ENCODE measurements at regions not wholly inside any gene's neighbourhood (a gene's known extent, or its start where the extent isn't known, plus 50 kb on each side); places are given as distances from the start of the nearest gene placed in this dataset.

DNA sequence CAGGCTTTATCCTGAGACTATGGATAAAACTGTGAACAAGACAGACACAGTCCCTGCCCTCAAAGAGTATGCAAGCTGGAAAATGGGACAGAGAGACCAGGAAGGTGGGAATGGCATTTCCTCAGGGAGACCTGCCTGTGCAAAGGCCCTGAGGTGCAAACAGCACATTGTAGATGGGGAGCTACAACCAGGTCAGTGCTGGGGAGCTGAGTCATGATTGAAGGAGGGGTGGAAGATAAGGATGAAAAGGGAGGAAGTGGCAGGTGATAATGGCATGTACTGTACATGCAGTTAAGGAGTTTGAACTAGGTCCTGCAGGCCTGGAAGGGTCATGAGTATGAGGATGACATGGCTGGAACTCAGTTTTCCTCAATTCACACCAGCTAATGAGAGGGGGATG is 75.5 kb upstream of the BOD1 start (continued):
- TF ChIP-seq RNF2 (IDR thresholded peaks at IDR 0.05) (no peak), ZC3H11A (IDR thresholded peaks at IDR 0.05; ENCODE audit: low read depth, low read length) (no peak), SP1 (CRISPR knock-in tag; IDR thresholded peaks at IDR 0.05) (no peak), NR3C1 (CRISPR knock-in tag; IDR thresholded peaks at IDR 0.05) (no peak), MTF1 (CRISPR knock-in tag; IDR thresholded peaks at IDR 0.05; ENCODE audit: borderline replicate concordance) (no peak), GATAD2A (IDR thresholded peaks at IDR 0.05) (peak; percentile 38; the same call in 1 of the 2 replicates), STAT5A (IDR thresholded peaks at IDR 0.05; ENCODE audit: borderline replicate concordance, low read length) (no peak), POLR2AphosphoS5 (IDR thresholded peaks at IDR 0.05; ENCODE audit: control insufficient read depth, insufficient read depth, low read depth, low read length) (no peak), TARDBP (IDR thresholded peaks at IDR 0.05) (no peak)
- TF ChIP-seq, protein P1, sequence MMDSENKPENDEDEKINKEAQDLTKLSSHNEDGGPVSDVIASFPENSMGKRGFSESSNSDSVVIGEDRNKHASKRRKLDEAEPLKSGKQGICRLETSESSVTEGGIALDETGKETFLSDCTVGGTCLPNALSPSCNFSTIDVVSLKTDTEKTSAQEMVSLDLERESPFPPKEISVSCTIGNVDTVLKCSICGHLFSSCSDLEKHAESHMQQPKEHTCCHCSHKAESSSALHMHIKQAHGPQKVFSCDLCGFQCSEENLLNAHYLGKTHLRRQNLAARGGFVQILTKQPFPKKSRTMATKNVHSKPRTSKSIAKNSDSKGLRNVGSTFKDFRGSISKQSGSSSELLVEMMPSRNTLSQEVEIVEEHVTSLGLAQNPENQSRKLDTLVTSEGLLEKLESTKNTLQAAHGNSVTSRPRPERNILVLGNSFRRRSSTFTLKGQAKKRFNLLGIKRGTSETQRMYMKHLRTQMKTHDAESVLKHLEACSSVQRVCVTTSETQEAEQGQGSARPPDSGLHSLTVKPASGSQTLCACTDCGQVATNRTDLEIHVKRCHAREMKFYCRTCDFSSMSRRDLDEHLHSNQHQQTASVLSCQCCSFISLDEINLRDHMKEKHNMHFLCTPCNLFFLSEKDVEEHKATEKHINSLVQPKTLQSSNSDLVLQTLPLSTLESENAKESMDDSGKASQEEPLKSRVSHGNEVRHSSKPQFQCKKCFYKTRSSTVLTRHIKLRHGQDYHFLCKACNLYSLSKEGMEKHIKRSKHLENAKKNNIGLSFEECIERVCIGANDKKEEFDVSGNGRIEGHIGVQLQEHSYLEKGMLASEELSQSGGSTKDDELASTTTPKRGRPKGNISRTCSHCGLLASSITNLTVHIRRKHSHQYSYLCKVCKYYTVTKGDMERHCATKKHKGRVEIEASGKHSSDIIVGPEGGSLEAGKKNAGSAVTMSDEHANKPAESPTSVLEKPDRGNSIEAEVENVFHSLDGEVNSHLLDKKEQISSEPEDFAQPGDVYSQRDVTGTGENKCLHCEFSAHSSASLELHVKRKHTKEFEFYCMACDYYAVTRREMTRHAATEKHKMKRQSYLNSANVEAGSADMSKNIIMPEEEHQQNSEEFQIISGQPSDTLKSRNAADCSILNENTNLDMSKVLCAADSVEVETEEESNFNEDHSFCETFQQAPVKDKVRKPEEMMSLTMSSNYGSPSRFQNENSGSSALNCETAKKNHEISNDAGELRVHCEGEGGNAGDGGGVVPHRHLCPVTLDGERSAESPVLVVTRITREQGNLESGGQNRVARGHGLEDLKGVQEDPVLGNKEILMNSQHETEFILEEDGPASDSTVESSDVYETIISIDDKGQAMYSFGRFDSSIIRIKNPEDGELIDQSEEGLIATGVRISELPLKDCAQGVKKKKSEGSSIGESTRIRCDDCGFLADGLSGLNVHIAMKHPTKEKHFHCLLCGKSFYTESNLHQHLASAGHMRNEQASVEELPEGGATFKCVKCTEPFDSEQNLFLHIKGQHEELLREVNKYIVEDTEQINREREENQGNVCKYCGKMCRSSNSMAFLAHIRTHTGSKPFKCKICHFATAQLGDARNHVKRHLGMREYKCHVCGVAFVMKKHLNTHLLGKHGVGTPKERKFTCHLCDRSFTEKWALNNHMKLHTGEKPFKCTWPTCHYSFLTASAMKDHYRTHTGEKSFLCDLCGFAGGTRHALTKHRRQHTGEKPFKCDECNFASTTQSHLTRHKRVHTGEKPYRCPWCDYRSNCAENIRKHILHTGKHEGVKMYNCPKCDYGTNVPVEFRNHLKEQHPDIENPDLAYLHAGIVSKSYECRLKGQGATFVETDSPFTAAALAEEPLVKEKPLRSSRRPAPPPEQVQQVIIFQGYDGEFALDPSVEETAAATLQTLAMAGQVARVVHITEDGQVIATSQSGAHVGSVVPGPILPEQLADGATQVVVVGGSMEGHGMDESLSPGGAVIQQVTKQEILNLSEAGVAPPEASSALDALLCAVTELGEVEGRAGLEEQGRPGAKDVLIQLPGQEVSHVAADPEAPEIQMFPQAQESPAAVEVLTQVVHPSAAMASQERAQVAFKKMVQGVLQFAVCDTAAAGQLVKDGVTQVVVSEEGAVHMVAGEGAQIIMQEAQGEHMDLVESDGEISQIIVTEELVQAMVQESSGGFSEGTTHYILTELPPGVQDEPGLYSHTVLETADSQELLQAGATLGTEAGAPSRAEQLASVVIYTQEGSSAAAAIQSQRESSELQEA (IDR thresholded peaks at IDR 0.05; ENCODE audit: low read depth), result no peak
- TF ChIP-seq, protein P2, sequence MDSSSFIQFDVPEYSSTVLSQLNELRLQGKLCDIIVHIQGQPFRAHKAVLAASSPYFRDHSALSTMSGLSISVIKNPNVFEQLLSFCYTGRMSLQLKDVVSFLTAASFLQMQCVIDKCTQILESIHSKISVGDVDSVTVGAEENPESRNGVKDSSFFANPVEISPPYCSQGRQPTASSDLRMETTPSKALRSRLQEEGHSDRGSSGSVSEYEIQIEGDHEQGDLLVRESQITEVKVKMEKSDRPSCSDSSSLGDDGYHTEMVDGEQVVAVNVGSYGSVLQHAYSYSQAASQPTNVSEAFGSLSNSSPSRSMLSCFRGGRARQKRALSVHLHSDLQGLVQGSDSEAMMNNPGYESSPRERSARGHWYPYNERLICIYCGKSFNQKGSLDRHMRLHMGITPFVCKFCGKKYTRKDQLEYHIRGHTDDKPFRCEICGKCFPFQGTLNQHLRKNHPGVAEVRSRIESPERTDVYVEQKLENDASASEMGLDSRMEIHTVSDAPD (CRISPR knock-in tag; IDR thresholded peaks at IDR 0.05), result no peak
- TF ChIP-seq, protein P3, sequence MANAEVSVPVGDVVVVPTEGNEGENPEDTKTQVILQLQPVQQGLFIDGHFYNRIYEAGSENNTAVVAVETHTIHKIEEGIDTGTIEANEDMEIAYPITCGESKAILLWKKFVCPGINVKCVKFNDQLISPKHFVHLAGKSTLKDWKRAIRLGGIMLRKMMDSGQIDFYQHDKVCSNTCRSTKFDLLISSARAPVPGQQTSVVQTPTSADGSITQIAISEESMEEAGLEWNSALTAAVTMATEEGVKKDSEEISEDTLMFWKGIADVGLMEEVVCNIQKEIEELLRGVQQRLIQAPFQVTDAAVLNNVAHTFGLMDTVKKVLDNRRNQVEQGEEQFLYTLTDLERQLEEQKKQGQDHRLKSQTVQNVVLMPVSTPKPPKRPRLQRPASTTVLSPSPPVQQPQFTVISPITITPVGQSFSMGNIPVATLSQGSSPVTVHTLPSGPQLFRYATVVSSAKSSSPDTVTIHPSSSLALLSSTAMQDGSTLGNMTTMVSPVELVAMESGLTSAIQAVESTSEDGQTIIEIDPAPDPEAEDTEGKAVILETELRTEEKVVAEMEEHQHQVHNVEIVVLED (CRISPR knock-in tag; IDR thresholded peaks at IDR 0.05), result no peak
- TF ChIP-seq, protein P4, sequence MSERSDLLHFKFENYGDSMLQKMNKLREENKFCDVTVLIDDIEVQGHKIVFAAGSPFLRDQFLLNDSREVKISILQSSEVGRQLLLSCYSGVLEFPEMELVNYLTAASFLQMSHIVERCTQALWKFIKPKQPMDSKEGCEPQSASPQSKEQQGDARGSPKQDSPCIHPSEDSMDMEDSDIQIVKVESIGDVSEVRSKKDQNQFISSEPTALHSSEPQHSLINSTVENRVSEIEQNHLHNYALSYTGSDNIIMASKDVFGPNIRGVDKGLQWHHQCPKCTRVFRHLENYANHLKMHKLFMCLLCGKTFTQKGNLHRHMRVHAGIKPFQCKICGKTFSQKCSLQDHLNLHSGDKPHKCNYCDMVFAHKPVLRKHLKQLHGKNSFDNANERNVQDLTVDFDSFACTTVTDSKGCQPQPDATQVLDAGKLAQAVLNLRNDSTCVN (CRISPR knock-in tag; IDR thresholded peaks at IDR 0.05), result no peak
- TF ChIP-seq, protein P5, sequence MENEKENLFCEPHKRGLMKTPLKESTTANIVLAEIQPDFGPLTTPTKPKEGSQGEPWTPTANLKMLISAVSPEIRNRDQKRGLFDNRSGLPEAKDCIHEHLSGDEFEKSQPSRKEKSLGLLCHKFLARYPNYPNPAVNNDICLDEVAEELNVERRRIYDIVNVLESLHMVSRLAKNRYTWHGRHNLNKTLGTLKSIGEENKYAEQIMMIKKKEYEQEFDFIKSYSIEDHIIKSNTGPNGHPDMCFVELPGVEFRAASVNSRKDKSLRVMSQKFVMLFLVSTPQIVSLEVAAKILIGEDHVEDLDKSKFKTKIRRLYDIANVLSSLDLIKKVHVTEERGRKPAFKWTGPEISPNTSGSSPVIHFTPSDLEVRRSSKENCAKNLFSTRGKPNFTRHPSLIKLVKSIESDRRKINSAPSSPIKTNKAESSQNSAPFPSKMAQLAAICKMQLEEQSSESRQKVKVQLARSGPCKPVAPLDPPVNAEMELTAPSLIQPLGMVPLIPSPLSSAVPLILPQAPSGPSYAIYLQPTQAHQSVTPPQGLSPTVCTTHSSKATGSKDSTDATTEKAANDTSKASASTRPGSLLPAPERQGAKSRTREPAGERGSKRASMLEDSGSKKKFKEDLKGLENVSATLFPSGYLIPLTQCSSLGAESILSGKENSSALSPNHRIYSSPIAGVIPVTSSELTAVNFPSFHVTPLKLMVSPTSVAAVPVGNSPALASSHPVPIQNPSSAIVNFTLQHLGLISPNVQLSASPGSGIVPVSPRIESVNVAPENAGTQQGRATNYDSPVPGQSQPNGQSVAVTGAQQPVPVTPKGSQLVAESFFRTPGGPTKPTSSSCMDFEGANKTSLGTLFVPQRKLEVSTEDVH (IDR thresholded peaks at IDR 0.05; ENCODE audit: low read depth, partially characterized antibody), result no peak

All from K562 (cell line).